GM19324 (cell line): ENCODE measurements at regions not wholly inside any gene's neighbourhood (a gene's known extent, or its start where the extent isn't known, plus 50 kb on each side); places are given as distances from the start of the nearest gene placed in this dataset.
"Not testable (repeated sequence)": the region's sequence is repeated elsewhere in the genome, so short reads cannot be mapped to it uniquely, and the experiment has no call there.

Experiments used
- ATAC-seq: cut with Tn5 transposase; IDR thresholded peaks from one replicate; pipeline ENCODE4 v1.9.1; 2021; ENCODE audit warnings: mild to moderate bottlenecking, moderate library complexity; ENCODE audit not compliant: unreplicated experiment, low FRiP score

DNA sequence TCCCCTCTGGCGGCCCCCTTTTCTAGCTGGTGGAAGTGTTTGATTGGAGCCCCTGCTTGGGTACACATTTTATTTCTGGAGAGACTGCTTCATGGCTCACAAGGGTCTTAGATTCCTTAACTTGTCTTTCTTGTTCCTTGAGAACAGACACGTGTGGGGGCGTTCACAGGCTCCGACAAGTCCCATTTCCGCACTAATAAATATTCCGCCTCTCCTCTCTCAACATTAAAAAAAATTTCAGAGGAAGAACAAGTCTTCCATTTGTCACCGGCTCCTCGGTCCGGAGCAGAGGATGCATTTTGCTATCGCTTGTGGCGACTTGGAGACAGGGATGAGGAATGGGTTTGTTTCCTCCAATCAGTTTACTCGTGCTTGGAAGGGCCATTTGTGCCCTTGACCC, 134.0 kb upstream of the PODXL start:
- no peak for ATAC-seq

DNA sequence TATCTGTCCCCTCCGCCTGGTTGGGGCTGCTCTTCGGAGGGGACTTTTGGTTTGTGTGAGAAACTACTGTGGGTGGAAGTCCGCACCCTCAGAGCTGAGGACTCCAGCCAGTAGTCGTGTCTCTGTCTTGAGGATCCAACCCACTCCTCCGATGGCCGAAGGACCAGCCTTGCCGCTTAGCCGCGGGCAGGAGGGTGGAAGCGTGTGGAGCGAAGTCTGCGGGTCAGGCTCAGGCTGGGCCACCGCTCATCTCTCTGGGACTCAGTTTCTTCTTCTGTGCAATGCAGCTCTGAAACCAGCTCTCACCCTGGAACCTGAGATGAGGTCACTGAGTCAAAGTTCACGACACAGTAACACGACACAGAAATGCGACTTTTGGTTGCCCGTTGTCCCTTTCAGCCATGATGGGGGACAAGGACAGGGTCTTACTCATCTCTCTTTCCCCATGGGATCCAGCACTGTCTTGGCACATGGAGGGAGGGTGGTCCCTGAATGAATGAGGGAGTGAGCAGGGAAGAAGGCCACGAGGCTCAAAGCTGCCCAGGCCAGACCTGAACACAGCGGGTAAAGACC, 133.3 kb upstream of the PODXL start:
- ATAC-seq = no peak

DNA sequence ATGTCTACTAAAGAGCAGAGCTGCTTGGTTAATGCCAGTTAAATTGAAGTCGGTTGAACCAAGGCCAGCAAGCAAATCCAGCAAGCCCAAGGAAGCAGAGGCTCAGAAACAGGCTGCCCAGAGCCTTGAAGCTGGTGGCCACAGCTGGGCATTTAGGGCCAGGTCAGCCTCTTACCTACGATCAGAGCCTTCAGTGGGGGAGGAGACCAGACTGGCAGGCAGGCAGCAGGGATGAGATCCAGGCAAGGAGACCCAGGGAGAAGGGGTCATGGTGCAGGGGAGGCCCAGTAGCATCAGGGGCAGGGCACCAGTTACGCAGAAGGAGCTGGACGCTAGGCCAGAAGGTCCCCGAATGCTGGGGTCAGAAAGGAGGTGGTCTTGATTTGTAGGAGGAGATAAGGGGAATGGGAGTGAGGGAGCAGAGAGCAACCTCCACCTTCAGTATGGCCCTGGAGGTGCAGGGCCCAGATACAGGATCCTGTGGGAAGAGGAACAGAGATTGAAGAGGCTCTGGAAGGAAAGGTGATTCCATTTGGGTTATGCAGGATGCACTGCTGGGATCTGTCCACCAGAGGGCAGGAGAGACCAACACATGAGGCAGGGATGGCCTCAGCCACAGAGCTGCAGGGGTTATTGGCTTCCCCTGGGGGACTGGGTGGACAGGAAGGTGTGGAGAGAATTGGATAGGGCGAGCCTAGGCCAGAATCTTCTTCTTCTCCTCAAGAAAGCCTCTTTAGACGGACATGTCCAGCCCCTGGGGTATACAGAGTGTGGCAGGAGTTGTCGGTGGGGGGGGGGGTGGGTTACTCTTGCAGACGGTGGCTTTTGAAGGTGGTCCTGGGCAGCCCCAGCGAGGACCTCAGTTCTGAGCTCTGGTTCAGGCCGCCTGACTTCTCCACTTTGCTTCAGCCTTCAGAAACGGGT, 132.6 kb upstream of the PODXL start:
- ATAC-seq = no peak

DNA sequence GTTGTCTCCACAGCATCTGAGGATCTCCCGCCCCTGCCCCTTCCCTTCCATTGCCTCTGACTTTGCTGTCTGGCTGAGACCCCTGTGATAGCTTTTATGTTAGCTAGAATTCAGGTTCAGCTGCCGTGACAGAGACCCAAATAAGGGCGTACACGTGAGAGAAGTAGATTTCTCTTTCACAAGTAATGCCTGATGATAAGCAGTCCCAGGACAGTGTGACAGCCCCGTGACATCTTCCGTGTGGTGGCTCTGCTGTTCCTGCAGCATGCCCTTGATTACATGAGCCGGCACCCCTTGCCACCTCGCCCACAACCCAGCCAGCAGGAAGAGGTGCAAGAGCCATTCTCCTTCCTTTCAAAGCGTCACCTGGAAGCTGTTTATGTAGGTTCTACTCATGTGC, 130.9 kb upstream of the PODXL start:
- no peak for ATAC-seq

DNA sequence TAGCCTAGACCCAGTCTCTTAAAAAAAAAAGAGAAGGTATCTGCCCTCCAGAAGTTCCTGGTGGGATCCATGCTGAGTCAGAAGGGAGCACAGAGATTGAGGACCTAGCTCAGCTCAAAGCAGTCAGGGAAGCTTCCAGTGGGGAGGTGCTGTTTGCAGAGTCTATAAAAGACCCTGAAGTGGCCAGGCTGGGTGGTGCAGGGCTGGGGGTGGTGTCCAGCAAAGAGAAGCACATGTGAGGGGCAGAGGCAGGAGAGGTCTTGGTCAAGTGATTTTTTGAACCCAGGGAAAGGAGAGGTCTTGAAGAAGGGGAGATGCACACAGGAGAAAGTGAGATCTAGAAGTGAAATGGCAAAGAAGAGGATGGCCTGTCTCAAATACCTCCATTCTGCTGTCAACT, 130.4 kb upstream of the PODXL start:
- no peak for ATAC-seq

DNA sequence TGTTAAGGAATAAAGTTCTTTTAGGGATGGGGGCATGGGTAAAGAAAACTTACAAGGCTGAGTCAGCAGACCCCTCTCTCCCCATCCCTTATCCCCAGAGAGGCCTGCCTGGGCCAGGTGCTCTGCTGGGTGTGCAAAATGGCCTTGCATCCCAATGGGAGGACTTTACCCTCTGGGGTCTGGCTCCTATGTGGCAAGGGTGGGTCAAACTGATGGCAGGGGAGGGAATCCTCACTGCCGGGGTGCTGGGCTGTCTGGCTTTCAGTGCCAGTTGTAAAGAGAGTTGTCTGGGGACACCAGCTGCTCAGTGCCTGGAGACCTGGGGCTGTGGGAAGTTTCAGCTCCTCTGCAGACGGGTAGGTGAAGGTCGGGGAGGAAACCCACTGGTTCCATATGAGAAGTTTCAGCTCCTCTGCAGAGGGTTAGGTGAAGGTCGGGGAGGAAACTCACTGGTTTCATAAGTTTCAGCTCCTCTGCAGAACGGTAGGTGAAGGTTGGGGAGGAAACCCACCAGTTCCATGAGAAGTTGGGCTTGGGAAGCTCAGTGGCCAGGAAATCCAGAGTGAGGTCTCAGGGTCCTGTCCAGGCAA, 127.2 kb upstream of the PODXL start:
- no peak for ATAC-seq

DNA sequence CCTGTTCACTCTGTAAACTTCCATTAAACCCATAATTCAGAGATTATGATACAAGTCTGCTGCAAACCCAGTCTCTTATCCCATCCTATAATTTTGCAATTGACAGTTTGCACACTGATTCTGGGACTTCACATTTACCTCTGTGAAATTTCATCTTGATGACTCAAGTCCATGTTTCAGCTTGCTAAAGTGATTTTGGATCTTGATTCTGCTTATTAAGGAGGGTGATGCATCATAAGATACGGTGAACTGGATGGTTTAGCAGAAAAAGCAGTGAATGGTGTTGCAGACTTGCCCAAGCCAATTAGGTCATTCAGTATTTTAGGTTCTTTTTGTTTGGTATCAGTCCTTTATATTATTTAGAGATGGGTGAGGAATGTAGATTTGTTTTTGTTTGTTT, 125.5 kb upstream of the PODXL start:
- ATAC-seq = no peak

DNA sequence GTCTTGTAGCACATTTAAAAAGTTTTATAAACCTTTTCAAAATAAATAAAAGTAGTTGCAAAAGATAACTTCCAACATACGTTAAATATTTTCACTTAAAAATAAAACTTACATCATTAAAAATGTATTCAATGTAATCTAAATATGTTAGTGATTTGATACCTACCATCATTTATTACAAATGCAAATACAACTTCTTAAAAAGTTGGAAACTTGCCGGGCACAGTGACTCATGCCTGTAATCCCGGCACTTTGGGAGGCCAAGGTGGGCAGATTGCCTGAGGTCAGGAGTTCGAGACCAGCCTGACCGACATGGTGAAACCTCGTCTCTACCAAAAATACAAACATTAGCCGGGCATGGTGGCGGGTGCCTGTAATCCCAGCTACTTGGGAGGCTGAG, 122.6 kb upstream of the PODXL start:
- ATAC-seq = not testable (repeated sequence)

DNA sequence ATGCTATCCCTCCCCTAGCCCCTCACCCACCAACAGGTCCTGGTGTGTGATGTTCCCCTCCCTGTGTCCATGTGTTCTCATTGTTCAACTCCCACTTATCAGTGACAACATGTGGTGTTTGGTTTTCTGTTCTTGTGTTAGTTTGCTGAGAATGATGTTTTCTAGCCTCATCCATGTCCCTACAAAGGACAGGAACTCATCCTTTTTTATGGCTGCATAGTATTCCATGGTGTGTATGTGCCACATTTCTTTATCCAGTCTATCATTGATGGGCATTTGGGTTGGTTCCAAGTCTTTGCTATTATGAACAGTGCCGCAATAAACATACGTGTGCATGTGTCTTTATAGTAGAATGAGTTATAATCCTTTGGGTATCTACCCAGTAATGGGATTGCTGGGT, 120.4 kb upstream of the PODXL start:
- ATAC-seq = not testable (repeated sequence)

DNA sequence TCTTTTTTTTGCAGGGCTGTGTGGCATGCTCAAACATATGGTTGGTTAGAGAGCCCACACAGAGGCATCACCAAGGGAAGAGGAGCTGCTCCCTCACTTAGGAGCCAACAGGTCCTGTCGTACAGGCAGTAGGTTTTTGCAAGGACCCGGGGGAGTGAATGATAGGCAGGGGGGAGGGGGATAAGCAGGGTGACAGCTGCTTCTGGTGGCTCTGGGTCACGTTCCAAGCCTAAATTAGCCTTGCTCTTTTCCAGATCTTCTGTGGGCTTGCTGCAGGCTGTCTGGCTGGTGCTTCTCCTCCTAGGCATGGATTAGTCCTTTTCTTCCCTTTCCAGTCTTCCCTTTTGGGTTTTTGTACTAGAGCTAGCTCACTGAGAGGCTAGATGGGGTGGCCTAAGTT, 117.7 kb upstream of the PODXL start:
- no peak for ATAC-seq

DNA sequence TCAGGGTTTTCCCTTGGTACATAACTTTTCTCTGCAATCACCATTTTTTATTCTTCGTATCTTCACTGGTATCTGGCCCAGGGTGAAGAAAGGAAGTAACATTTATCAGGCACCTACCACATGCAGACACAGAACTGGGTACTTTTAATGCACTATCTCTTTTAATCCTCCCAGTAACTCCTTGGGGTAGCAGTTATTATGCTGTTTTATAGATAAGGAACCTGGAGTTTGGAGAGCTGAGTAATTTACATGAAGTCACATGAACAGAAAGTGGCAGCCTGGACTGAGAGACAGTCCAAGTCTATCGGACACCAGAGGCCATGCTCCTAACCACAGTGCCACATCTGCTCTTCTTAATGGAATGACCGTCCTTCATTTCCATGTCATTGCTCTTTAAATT, 117.1 kb upstream of the PODXL start:
- no peak for ATAC-seq

DNA sequence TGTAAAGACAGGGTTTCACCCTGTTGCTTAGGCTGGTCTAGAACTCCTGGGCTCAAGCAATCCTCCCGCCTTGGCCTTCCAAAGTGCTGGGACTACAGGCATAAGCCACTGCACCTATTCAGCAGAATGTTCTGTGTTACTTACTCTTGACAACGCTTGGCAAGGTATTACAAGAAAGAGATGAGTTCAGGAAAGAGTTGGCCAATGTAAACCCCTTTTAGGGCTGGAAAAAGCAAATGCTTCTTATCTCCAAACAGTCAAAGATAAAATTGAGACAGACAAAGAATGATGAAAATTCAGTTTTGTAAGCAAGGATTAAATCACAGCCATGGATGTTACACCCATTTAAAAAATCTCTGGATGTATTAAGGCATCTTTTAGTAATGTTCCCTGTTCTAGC, 114.0 kb upstream of the PODXL start:
- no peak for ATAC-seq

DNA sequence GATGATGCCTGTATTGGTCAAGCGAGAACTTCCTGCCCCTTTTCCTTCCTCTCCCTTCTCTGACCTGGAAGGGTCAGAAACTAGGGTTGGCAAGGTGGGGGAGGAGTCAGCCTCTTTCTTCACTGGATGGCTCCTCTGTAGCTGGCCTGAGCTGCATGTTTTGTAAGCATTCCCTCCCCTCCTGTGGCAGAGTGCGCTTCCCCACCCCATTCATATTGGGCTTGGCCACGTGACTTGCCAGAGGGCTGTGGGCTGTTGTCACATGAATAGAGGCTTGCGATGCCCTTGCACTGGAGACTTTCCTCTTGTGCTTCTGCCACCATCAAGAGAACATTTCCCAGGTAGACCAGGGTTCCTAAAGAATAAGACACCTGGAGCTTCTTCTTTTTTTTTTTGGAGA, 111.3 kb upstream of the PODXL start:
- no peak for ATAC-seq

DNA sequence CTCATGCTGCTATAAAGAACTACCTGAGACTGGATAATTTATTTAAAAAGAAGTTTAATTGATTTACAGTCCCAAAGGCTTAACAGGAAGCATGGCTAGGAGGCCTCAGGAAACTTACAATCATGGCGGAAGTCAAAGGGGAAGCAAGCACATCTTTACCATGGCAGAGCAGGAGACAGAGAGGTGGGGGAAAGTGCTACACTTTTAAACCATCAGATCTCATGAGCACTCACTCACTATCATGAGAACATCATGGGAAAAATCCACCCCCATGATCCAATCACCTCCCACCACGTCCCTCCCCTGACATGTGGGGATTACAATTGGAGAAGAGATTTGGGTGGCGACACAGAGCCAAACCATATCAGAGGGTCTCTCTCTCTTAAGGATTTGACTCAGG, 108.6 kb upstream of the PODXL start:
- no peak for ATAC-seq

DNA sequence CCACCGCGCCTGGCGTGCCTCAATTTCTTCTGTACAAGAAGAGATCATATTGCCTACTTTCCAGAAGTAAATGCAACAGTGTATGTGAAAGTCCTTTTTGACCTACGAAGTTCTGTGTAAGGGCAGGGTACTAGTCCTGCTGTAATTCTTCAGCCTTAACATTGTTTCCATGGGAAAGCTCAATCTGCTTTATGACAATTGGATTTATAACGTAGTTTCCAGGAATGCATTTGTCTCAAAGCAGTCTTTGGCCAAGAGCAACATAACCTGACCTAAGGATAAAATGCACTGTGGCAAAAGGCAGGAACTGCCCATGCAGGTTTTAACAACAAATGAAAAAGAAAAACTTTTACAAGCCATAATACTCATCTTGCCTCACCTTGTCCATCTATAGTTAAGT, 108.1 kb upstream of the PODXL start:
- no peak for ATAC-seq

DNA sequence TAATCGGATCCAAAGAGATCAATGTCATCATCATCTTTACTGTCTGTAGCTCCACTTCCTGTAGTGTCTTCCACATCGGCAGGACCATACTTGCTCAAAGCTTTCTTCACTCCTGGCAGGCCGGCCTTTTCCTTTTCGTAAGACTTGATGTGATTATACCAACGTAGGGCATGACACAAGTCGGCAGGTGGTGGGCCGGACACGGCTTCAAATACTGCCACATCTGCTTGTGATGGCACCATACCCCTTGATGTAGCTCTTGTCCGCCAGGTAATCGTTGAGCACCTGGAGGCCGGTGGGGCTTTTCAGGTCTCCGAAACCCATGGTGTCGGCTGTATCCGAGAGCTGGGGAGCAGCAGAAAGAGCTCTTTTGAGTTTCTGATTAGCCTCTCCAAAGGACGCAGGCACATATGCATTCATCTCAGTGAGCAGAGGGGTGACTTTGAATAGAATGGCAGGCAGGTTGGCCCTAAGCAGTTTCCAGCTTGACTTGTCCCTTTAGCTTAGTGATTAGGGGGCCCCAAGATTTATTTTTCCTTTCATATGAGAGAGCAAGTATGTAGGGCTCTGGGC, 106.0 kb upstream of the PODXL start:
- ATAC-seq = not testable (repeated sequence)

DNA sequence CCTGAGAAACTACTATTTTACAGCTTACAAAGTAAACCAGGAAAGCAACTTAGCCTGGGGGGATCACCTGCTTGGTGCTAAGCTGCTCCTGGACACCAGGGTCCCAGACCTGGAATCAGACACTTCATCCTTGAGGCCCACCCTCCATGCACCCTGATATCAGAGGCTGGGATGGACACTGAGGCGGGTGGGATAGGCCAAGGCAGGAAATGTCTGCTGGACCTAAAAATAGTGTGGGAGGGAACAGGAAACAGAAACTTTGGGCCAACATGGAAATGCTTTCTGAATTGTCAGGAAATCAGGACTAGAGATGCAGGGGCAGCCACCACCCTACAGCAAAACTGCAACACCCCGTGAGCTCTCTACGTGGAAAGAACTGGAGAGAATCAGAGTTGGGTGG, 101.5 kb upstream of the PODXL start:
- ATAC-seq = no peak

DNA sequence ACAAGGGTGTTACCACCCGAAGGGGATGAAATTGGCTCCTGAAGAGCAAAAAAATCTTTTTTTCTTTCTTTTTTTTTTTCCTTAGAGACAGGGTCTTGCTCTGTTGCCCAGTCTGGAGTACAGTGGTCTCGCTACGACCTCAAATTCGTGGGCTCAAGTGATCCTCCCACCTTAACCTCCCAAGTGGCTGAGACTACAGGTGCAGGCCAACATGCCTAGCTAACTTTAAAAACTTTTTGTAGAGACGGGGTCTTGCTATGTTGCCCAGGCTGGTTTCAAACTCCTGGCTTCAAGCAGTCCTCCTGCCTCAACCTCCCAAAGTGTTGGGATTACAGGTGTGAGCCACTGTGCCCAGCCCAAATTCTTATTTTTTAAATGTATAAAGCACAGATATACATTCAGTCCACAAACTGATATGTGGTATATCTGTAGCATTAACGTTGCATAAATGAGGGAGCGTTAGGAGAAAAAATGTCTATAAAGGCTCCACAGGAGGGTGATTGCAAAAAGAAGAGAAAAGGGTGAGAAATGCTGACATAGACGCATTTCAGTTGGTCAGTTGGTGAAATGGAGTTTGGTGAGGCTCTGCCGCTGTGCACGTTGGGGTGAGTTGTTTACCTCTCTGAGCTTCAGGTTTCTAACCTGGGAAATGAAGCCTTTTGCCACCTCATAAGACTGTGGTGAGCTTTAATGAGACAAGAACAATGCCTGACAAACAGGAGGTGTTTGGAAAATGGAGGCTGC, 100.7 kb upstream of the PODXL start:
- ATAC-seq = no peak

DNA sequence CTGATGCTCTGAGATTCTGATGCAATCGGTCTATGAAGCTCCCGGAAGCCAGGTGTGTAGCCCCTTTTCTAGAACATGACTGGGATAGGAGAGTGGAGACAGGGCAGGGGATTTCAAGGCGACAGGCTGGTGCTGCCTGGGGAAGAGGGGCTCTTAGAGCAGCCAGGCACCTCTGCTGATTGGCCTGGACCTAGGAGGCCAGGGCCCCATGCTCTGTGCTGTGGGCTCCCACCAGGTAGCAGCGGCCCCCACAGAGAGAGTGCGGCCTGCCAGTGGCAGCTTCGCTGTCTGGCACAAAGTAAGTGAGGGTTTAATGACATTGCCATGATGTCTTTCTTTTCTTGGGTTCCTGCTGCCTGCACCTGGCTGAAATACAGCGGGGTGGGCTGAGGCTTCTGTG, 99.4 kb upstream of the PODXL start:
- ATAC-seq = no peak

DNA sequence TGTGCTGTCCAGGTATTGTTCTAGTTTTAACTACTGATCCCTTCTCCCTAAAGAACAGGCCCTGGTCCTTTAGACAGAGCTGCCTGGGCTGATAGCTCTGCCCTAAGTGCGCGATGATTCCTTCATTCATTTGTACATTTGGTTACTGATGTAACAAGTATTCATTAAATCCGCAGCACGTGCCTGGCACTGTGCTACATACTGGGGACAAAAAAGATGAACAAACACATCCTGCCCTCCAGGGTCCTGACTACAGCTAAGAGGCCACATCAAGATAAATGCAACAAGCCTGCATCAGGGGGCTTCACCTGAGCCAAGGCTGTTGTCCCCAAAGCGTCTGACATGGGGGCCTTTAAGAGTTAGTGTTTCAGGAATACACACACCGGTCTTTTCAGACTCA, 99.0 kb upstream of the PODXL start:
- ATAC-seq = no peak
